ENCODE measurements at regions not wholly inside any gene's neighbourhood (a gene's known extent, or its start where the extent isn't known, plus 50 kb on each side); places are given as distances from the start of the nearest gene placed in this dataset.

DNA sequence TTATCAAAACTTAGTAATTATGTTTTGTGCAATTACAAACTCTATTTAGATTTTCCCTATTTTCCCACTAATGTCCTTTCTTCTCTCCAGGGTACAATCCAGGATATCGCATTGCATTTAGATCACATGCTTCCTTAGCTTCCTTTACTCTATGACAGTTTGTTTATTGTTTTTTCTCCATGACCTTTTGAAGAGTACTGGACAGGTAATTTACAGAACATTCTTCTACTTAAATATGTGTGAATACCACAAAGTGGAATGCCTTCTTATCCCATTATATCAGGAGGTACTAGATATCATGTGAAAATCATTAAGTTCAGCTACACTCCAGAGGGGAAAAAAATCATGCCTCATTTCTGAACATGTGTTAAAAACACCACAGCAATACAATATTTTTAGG, 776.6 kb upstream of the CDH9 start:
- TF ChIP-seq MYC (IDR thresholded peaks at IDR 0.05; ENCODE audit: low read depth, low read length) (no peak), POLR2A (IDR thresholded peaks at IDR 0.05; ENCODE audit: extremely low read depth, insufficient read length) (no peak)
- TF ChIP-seq, protein P1, sequence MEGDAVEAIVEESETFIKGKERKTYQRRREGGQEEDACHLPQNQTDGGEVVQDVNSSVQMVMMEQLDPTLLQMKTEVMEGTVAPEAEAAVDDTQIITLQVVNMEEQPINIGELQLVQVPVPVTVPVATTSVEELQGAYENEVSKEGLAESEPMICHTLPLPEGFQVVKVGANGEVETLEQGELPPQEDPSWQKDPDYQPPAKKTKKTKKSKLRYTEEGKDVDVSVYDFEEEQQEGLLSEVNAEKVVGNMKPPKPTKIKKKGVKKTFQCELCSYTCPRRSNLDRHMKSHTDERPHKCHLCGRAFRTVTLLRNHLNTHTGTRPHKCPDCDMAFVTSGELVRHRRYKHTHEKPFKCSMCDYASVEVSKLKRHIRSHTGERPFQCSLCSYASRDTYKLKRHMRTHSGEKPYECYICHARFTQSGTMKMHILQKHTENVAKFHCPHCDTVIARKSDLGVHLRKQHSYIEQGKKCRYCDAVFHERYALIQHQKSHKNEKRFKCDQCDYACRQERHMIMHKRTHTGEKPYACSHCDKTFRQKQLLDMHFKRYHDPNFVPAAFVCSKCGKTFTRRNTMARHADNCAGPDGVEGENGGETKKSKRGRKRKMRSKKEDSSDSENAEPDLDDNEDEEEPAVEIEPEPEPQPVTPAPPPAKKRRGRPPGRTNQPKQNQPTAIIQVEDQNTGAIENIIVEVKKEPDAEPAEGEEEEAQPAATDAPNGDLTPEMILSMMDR (IDR thresholded peaks at IDR 0.05; ENCODE audit: low read depth, low read length), result no peak
- TF ChIP-seq, protein P2, sequence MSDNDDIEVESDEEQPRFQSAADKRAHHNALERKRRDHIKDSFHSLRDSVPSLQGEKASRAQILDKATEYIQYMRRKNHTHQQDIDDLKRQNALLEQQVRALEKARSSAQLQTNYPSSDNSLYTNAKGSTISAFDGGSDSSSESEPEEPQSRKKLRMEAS (IDR thresholded peaks at IDR 0.05; ENCODE audit: low read depth, low read length), result no peak
- DNase-seq (ENCODE audit: low read depth), result no peak
- no peak overlapping the region for H3K4me3 ChIP-seq (ENCODE audit: low read depth, low read length)

DNA sequence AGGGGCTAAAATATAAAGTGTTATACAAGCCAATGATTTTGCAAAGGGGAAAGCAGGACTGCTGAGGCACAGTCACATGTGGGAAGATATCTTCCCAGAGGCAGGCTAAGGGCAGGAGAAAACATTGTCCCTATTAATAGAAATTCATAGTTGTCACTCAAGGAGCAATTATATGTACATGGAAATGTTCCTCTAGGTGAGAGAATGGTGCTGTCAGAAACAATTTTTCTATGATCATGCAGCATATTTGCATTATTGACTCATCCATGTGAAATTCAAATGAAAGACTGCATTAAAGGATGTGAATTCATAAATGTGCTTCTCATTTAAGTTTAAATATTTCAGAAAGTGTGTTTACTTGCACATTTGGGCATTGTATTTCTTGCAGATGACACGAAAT, 775.9 kb upstream of the CDH9 start:
- no peak overlapping the region for H3K4me3 ChIP-seq (ENCODE audit: low read depth, low read length)
- TF ChIP-seq, protein P2 (IDR thresholded peaks at IDR 0.05; ENCODE audit: low read depth, low read length), result no peak
- TF ChIP-seq, protein P1 (IDR thresholded peaks at IDR 0.05; ENCODE audit: low read depth, low read length), result no peak
- TF ChIP-seq POLR2A (IDR thresholded peaks at IDR 0.05; ENCODE audit: extremely low read depth, insufficient read length) (no peak), MYC (IDR thresholded peaks at IDR 0.05; ENCODE audit: low read depth, low read length) (no peak)
- DNase-seq (ENCODE audit: low read depth), result no peak

DNA sequence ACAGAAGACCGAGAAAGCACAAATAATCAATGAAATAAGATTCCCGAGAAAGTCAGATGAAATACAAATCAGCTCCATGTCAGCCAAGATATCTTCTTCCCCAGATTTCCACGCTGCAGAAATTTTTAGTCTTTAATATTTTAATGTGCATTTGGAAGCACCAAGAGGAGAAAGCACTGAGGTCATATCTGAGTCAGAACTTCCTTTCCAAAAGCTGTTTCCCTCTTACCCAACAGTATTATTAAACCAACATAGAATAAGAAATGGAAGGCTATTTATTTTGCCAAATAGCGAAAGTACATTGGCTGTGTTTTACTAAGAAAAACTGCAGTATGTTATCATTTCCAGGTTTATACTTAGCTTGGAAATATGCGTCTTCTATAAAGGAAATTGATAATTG, 772.1 kb upstream of the CDH9 start:
- H3K4me3 ChIP-seq (ENCODE audit: low read depth, low read length), result no peak overlapping the region
- TF ChIP-seq MYC (IDR thresholded peaks at IDR 0.05; ENCODE audit: low read depth, low read length) (no peak), POLR2A (IDR thresholded peaks at IDR 0.05; ENCODE audit: extremely low read depth, insufficient read length) (no peak)
- TF ChIP-seq, protein P1 (IDR thresholded peaks at IDR 0.05; ENCODE audit: low read depth, low read length), result no peak
- TF ChIP-seq, protein P2 (IDR thresholded peaks at IDR 0.05; ENCODE audit: low read depth, low read length), result no peak
- no peak for DNase-seq (ENCODE audit: low read depth)

DNA sequence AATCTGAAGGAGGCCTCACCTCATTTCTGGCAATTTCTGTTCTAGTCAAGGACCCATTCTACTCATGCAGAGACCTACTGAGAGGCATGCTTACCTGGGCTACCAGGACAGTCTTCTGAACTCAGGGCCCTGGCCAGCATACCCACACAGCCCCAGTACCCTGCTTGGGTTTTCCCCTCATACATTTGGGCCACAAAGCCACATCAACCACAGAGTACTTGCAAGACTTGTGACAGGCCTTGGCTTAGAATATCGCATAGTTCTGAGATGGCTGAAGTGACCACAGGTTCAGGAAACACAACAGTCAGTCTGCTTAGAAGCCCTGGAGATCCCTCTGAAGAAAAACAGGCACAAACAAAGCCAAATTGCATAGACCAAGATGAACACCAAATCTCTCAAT, 758.8 kb upstream of the CDH9 start:
- TF ChIP-seq, protein P2 (IDR thresholded peaks at IDR 0.05; ENCODE audit: low read depth, low read length), result no peak
- TF ChIP-seq POLR2A (IDR thresholded peaks at IDR 0.05; ENCODE audit: extremely low read depth, insufficient read length) (no peak), MYC (IDR thresholded peaks at IDR 0.05; ENCODE audit: low read depth, low read length) (no peak)
- TF ChIP-seq, protein P1 (IDR thresholded peaks at IDR 0.05; ENCODE audit: low read depth, low read length), result no peak
- DNase-seq (ENCODE audit: low read depth), result no peak
- no peak overlapping the region for H3K4me3 ChIP-seq (ENCODE audit: low read depth, low read length)

DNA sequence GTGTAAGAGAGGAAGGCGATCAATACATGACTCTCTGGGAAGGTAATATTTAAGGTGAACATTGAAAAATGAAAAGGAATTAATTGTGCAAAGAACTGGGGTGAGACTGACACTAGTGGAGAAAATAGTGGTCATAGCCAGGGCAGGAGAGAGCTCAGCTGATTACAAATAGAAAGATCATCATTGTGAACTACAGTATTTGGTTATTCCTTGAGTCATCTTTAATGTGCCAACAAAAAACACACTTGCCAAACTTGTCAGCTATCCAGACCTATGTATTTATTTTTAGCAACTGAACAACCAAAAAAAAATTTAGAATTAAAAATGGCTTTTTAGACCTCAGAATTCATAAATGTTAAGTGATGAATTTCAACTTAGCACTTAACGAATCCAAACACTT, 749.8 kb upstream of the CDH9 start:
- DNase-seq (ENCODE audit: low read depth), result no peak
- H3K4me3 ChIP-seq (ENCODE audit: low read depth, low read length), result no peak overlapping the region
- TF ChIP-seq MYC (IDR thresholded peaks at IDR 0.05; ENCODE audit: low read depth, low read length) (no peak), POLR2A (IDR thresholded peaks at IDR 0.05; ENCODE audit: extremely low read depth, insufficient read length) (no peak)
- TF ChIP-seq, protein P1 (IDR thresholded peaks at IDR 0.05; ENCODE audit: low read depth, low read length), result no peak
- TF ChIP-seq, protein P2 (IDR thresholded peaks at IDR 0.05; ENCODE audit: low read depth, low read length), result no peak

DNA sequence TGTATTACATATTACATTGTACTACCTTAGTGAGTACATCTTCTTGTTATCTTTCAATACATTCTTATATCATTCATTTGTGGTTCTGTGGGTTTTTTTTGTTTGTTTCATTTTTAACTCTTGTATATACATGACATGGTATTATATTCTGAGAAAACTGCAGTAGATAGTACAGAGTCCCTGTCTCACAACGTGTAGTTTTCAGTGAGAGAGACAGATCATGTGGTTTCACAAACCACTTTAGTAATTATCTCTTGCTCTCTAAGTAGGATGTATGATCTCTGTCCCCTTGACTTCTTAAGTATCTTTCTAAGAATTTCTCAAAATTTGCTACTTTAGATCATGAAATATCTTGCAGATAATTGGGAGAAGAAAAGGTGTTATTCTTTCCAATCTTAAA, 745.9 kb upstream of the CDH9 start:
- TF ChIP-seq MYC (IDR thresholded peaks at IDR 0.05; ENCODE audit: low read depth, low read length), result no peak
- TF ChIP-seq, protein P2 (IDR thresholded peaks at IDR 0.05; ENCODE audit: low read depth, low read length), result no peak
- no peak for TF ChIP-seq POLR2A (IDR thresholded peaks at IDR 0.05; ENCODE audit: extremely low read depth, insufficient read length)
- TF ChIP-seq, protein P1 (IDR thresholded peaks at IDR 0.05; ENCODE audit: low read depth, low read length), result no peak
- no peak overlapping the region for H3K4me3 ChIP-seq (ENCODE audit: low read depth, low read length)
- no peak for DNase-seq (ENCODE audit: low read depth)
